ACC112 (cell line): ENCODE measurements at regions not wholly inside any gene's neighbourhood (a gene's known extent, or its start where the extent isn't known, plus 50 kb on each side); places are given as distances from the start of the nearest gene placed in this dataset.
"Not testable (repeated sequence)": the region's sequence is repeated elsewhere in the genome, so short reads cannot be mapped to it uniquely, and the experiment has no call there.

Experiments
- H2AFZ ChIP-seq: fragments of 200-600 bp; sonication (generic); one replicate; pipeline ENCODE4 v1.6.0; 2017; ENCODE audit warnings: antibody characterized with exemption, low read length; ENCODE audit not compliant: unreplicated experiment
- H3K27ac ChIP-seq: fragments of 200-600 bp; sonication (generic); 2 replicates; pipeline ENCODE4 v1.5.1; 2014; ENCODE audit warnings: low read depth, mild to moderate bottlenecking, antibody characterized with exemption, low read length, moderate library complexity
- H3K27me3 ChIP-seq: fragments of 200-600 bp; sonication (generic); 2 replicates; pipeline ENCODE4 v1.6.1; 2014; ENCODE audit warnings: mild to moderate bottlenecking, antibody characterized with exemption, low read length, moderate library complexity, mixed read lengths; ENCODE audit not compliant: insufficient read depth
- H3K36me3 ChIP-seq: fragments of 200-600 bp; sonication (generic); 2 replicates; pipeline ENCODE4 v1.6.1; 2016; ENCODE audit warnings: mild to moderate bottlenecking, antibody characterized with exemption, low read length, moderate library complexity, mixed read lengths; ENCODE audit not compliant: insufficient read depth
- H3K4me1 ChIP-seq: fragments of 200-600 bp; sonication (generic); one replicate; pipeline ENCODE4 v1.6.1; 2016; ENCODE audit warnings: low read length, mixed read lengths; ENCODE audit not compliant: insufficient read depth, unreplicated experiment, control insufficient read depth
- H3K4me3 ChIP-seq: fragments of 200-600 bp; sonication (generic); 2 replicates; pipeline ENCODE4 v1.5.1; 2014; ENCODE audit warnings: mild to moderate bottlenecking, low read depth, low read length
- H3K79me2 ChIP-seq: fragments of 200-600 bp; sonication (generic); one replicate; pipeline ENCODE4 v1.6.0; 2016; ENCODE audit warnings: low read length; ENCODE audit not compliant: control insufficient read depth, unreplicated experiment, insufficient read depth

GRCh38 chr3:177452831-177453450, 255.7 kb upstream of the TBL1XR1 start:
- Histone ChIP-seq H2AFZ (peak overlapping the region; percentile 7), H3K27me3 (no peaks in the 10 kb centered on the region), H3K4me3 (no peak overlapping the region), H3K79me2 (no peaks in the 10 kb centered on the region), H3K36me3 (no peaks in the 10 kb centered on the region), H3K4me1 (peaks cover 20% of the 10 kb centered on the region), H3K27ac (peak overlapping the region; percentile 80)

GRCh38 chr3:177453451-177453844, 256.2 kb upstream of the TBL1XR1 start:
- peaks cover 20% of the 10 kb centered on the region for H3K4me1 ChIP-seq
- no peak overlapping the region for H3K4me3 ChIP-seq
- no peaks in the 10 kb centered on the region for H3K27me3 ChIP-seq
- no peak overlapping the region for H2AFZ ChIP-seq
- H3K36me3 ChIP-seq = no peaks in the 10 kb centered on the region
- H3K79me2 ChIP-seq = no peaks in the 10 kb centered on the region
- H3K27ac ChIP-seq = no peak overlapping the region

GRCh38 chr3:177457204-177457603, 259.9 kb upstream of the TBL1XR1 start:
- not testable (repeated sequence) for H3K4me3 ChIP-seq, H3K36me3 ChIP-seq, H3K27me3 ChIP-seq, H2AFZ ChIP-seq, H3K27ac ChIP-seq, H3K79me2 ChIP-seq
- peaks cover 27% of the 10 kb centered on the region for H3K4me1 ChIP-seq

GRCh38 chr3:177459401-177459800, 262.1 kb upstream of the TBL1XR1 start:
- Histone ChIP-seq H3K79me2 (no peaks in the 10 kb centered on the region), H3K4me1 (peaks cover 29% of the 10 kb centered on the region), H3K27ac (peak overlapping the region; percentile 42), H3K27me3 (no peaks in the 10 kb centered on the region), H2AFZ (no peak overlapping the region), H3K4me3 (no peak overlapping the region), H3K36me3 (no peaks in the 10 kb centered on the region)

- Histone ChIP-seq H3K4me3 (peak overlapping the region; percentile 34; the same call in 1 of the 2 replicates), H3K36me3 (no peaks in the 10 kb centered on the region), H3K4me1 (peaks cover 32% of the 10 kb centered on the region), H3K79me2 (no peaks in the 10 kb centered on the region), H2AFZ (peak overlapping the region; percentile 74), H3K27ac (no peak overlapping the region), H3K27me3 (no peaks in the 10 kb centered on the region)
Observed at GRCh38 chr3:177460047-177460446, 262.8 kb upstream of the TBL1XR1 start.

GRCh38 chr3:177461765-177462164, 264.5 kb upstream of the TBL1XR1 start:
- no peaks in the 10 kb centered on the region for H3K27me3 ChIP-seq
- no peak overlapping the region for H2AFZ ChIP-seq
- no peaks in the 10 kb centered on the region for H3K79me2 ChIP-seq
- H3K4me1 ChIP-seq = peaks cover 32% of the 10 kb centered on the region
- H3K27ac ChIP-seq = no peak overlapping the region
- no peak overlapping the region for H3K4me3 ChIP-seq
- no peaks in the 10 kb centered on the region for H3K36me3 ChIP-seq

- H3K4me3 ChIP-seq, H3K36me3 ChIP-seq, H3K27me3 ChIP-seq, H3K79me2 ChIP-seq: not testable (repeated sequence)
- H3K4me1 ChIP-seq = peaks cover 43% of the 10 kb centered on the region
- H3K27ac ChIP-seq = 0 out of 2 replicates have a peak overlapping the region, but pooled peaks have one; percentile 19
- H2AFZ ChIP-seq = peak overlapping the region; percentile 32
Observed at GRCh38 chr3:177463341-177463740, 266.1 kb upstream of the TBL1XR1 start.

GRCh38 chr3:177463863-177464262, 266.6 kb upstream of the TBL1XR1 start:
- Histone ChIP-seq H3K36me3 (no peaks in the 10 kb centered on the region), H3K27ac (peak overlapping the region; percentile 19; the same call in 1 of the 2 replicates), H3K27me3 (no peaks in the 10 kb centered on the region), H3K79me2 (no peaks in the 10 kb centered on the region), H2AFZ (peak overlapping the region; percentile 32), H3K4me1 (peaks cover 47% of the 10 kb centered on the region), H3K4me3 (no peak overlapping the region)

- H2AFZ ChIP-seq = no peak overlapping the region
- peaks cover 45% of the 10 kb centered on the region for H3K4me1 ChIP-seq
- no peak overlapping the region for H3K4me3 ChIP-seq
- no peaks in the 10 kb centered on the region for H3K79me2 ChIP-seq
- no peaks in the 10 kb centered on the region for H3K36me3 ChIP-seq
- 0 out of 2 replicates have a peak overlapping the region, but pooled peaks have one; percentile 19 for H3K27ac ChIP-seq
- H3K27me3 ChIP-seq = no peaks in the 10 kb centered on the region
Observed at GRCh38 chr3:177464392-177465256, 267.3 kb upstream of the TBL1XR1 start.

GRCh38 chr3:177465257-177465642, 268.0 kb upstream of the TBL1XR1 start:
- Histone ChIP-seq H3K4me3 (no peak overlapping the region), H3K27me3 (no peaks in the 10 kb centered on the region), H3K79me2 (no peaks in the 10 kb centered on the region), H3K36me3 (no peaks in the 10 kb centered on the region), H2AFZ (no peak overlapping the region), H3K27ac (no peak overlapping the region), H3K4me1 (peaks cover 39% of the 10 kb centered on the region)

GRCh38 chr3:177466074-177466473, 268.8 kb upstream of the TBL1XR1 start:
- peaks cover 35% of the 10 kb centered on the region for H3K4me1 ChIP-seq

More at GRCh38 chr3:177466074-177466473, 268.8 kb upstream of the TBL1XR1 start:
- Histone ChIP-seq H2AFZ (no peak overlapping the region), H3K27me3 (no peaks in the 10 kb centered on the region), H3K4me3 (no peak overlapping the region), H3K27ac (no peak overlapping the region), H3K36me3 (no peaks in the 10 kb centered on the region), H3K79me2 (no peaks in the 10 kb centered on the region)
